PC-3 (cell line): ENCODE measurements at regions not wholly inside any gene's neighbourhood (a gene's known extent, or its start where the extent isn't known, plus 50 kb on each side); places are given as distances from the start of the nearest gene placed in this dataset.

Experiments used
- ATAC-seq: fragments of 200-7000 bp; cut with Tn5 transposase; 2 replicates; pipeline ENCODE4 v1.9.1; 2020; ENCODE audit warnings: mild to moderate bottlenecking, moderate library complexity
- BruUV-seq: library from RNA; stranded (reverse); fragments of 400-500 nt; replicated peaks from 2 replicates; lab custom pipeline; 2021; lab: Mats Ljungman, UMichigan
- CTCF ChIA-PET: fragments of 300-600 bp; sonication (Branson Sonifier 250); formaldehyde crosslinking; loops from one replicate; lab custom pipeline; 2022; ENCODE audit warnings: antibody characterized with exemption; lab: Charles Lee
- POLR2A ChIA-PET: fragments of 300-600 bp; sonication (Branson Sonifier 250); formaldehyde crosslinking; loops from one replicate; lab custom pipeline; 2022; ENCODE audit warnings: antibody characterized with exemption; ENCODE audit not compliant: unreplicated experiment; lab: Charles Lee
- DNase-seq: peaks from one replicate; pipeline ENCODE4 v3.0.0-alpha.2; 2015
- H2AFZ ChIP-seq: fragments of 300-600 bp; sonication (generic); 2 replicates; pipeline ENCODE4 v1.6.0; 2016; ENCODE audit warnings: antibody characterized with exemption, low read length
- H3F3A ChIP-seq: fragments of 300-600 bp; sonication (generic); one replicate; pipeline ENCODE4 v1.6.0; 2017; ENCODE audit warnings: antibody characterized with exemption, low read length, control low read depth, mild to moderate bottlenecking; ENCODE audit not compliant: unreplicated experiment
- H3K27ac ChIP-seq: fragments of 300-600 bp; sonication (generic); 2 replicates; pipeline ENCODE4 v1.5.1; 2016; ENCODE audit warnings: mild to moderate bottlenecking, low read length
- H3K27me3 ChIP-seq: fragments of 300-600 bp; sonication (generic); 2 replicates; pipeline ENCODE4 v1.6.1; 2016; ENCODE audit warnings: low read length, mixed read lengths
- H3K36me3 ChIP-seq: fragments of 300-600 bp; sonication (generic); 2 replicates; pipeline ENCODE4 v1.6.1; 2016; ENCODE audit warnings: low read depth, mixed run types, low read length, mixed read lengths
- H3K4me1 ChIP-seq: fragments of 300-600 bp; sonication (generic); 2 replicates; pipeline ENCODE4 v1.5.1; 2016; ENCODE audit warnings: low read length; ENCODE audit not compliant: insufficient read depth
- H3K4me2 ChIP-seq: fragments of 300-600 bp; sonication (generic); 2 replicates; pipeline ENCODE4 v1.6.0; 2016; ENCODE audit warnings: low read length
- H3K4me3 ChIP-seq: fragments of 300-600 bp; sonication (generic); 2 replicates; pipeline ENCODE4 v1.5.1; 2016; ENCODE audit warnings: mild to moderate bottlenecking, low read length, mixed read lengths
- H3K79me2 ChIP-seq: fragments of 300-600 bp; sonication (generic); 2 replicates; pipeline ENCODE4 v1.6.1; 2017; ENCODE audit warnings: low read length, mixed read lengths
- H3K9ac ChIP-seq: fragments of 300-600 bp; sonication (generic); 2 replicates; pipeline ENCODE4 v1.6.0; 2016; ENCODE audit warnings: mild to moderate bottlenecking, low read length
- H3K9me2 ChIP-seq: fragments of 300-600 bp; sonication (generic); replicated peaks from 2 replicates; pipeline ENCODE4 v1.6.1; 2016; ENCODE audit warnings: mixed run types, low read length, mixed read lengths
- H3K9me3 ChIP-seq: fragments of 300-600 bp; sonication (generic); 2 replicates; pipeline ENCODE4 v1.6.1; 2016; ENCODE audit warnings: low read length, mixed read lengths
- H4K20me1 ChIP-seq: fragments of 300-600 bp; sonication (generic); 2 replicates; pipeline ENCODE4 v1.6.1; 2016; ENCODE audit warnings: low read length, mixed read lengths
- EZH2 ChIP-seq: fragments of 300-600 bp; sonication (generic); IDR thresholded peaks from one replicate; pipeline ENCODE4 v1.6.1; 2017; ENCODE audit warnings: antibody characterized with exemption, mild to moderate bottlenecking, low read length; ENCODE audit not compliant: unreplicated experiment
- EZH2phosphoT487 ChIP-seq: fragments of 300-600 bp; sonication (generic); IDR thresholded peaks from 2 replicates; pipeline ENCODE4 v1.6.1; 2018; ENCODE audit warnings: mild to moderate bottlenecking, antibody characterized with exemption, low read length, borderline replicate concordance
- intact Hi-C: fragments of 100-400 bp; cut with micrococcal nuclease; formaldehyde crosslinking; loops from 2 replicates; pipeline ENCODE4 v1.9.0; 2023
- TF ChIP-seq, protein P1 (sequence below): fragments of 300-600 bp; sonication (generic); conservative IDR thresholded peaks from 2 replicates; pipeline ENCODE4 v1.5.1; 2017; ENCODE audit warnings: antibody characterized with exemption, low read depth, mild to moderate bottlenecking, low read length

DNA sequence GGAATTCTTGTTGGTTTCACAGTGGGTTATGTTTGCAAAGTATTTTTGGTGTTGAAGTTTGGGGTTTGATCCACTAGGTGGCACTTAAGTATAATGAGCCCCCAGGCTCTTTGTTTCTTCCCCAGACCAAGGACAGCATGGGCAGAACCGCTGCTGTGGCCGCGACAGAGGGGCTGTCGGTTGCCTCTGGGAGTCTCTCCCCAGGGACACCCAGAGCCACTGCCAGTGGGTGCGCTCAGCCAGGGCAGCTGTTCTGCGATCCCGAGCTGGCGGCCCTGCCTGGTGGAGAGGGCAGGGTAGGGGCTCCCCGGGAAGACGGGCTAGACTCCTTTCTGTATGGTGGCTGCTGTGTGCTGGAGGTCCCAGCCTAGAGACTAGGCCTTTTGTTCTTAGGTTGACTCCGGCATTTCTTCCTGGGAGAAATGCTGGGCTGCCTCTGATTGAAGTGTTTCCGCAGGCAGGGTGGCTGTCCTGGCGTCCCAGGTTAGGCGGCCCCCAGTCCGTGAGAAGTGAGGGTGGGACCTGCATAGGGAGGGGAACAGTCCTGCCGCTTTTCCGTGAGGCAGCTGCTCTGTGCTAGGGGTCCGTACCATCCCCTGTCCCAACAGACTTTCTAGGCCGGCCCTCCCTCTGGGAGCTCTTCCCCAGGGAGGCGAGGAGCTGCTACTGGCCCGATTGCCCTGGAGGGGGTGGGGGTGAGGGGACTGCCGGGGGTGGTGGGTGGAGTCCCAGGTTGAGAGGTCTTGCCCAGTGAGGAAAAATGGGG, 253.1 kb upstream of the PELI2 start:
- POLR2A ChIA-PET = no interaction called here
- Histone ChIP-seq H3K27me3 (no peaks in the 10 kb centered on the region), H3K4me2 (no peak overlapping the region), H3K9ac (no peak overlapping the region), H3K4me1 (peaks cover 25% of the 10 kb centered on the region), H3K9me2 (0 out of 2 replicates have a peak, but pooled peaks cover 4% of the 10 kb centered on the region), H3K27ac (no peak overlapping the region), H4K20me1 (no peaks in the 10 kb centered on the region), H3F3A (no peaks in the 10 kb centered on the region), H3K79me2 (no peaks in the 10 kb centered on the region), H2AFZ (no peak overlapping the region), H3K9me3 (no peaks in the 10 kb centered on the region), H3K36me3 (no peaks in the 10 kb centered on the region), H3K4me3 (no peak overlapping the region)
- TF ChIP-seq, protein P1, sequence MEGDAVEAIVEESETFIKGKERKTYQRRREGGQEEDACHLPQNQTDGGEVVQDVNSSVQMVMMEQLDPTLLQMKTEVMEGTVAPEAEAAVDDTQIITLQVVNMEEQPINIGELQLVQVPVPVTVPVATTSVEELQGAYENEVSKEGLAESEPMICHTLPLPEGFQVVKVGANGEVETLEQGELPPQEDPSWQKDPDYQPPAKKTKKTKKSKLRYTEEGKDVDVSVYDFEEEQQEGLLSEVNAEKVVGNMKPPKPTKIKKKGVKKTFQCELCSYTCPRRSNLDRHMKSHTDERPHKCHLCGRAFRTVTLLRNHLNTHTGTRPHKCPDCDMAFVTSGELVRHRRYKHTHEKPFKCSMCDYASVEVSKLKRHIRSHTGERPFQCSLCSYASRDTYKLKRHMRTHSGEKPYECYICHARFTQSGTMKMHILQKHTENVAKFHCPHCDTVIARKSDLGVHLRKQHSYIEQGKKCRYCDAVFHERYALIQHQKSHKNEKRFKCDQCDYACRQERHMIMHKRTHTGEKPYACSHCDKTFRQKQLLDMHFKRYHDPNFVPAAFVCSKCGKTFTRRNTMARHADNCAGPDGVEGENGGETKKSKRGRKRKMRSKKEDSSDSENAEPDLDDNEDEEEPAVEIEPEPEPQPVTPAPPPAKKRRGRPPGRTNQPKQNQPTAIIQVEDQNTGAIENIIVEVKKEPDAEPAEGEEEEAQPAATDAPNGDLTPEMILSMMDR = peak; percentile 77
- TF ChIP-seq EZH2phosphoT487 = no peak
- CTCF ChIA-PET = no interaction called here
- DNase-seq = peak; percentile 60
- intact Hi-C loops = no loop called here
- BruUV-seq = no TSS peak
- ATAC-seq = peak; percentile 45

DNA sequence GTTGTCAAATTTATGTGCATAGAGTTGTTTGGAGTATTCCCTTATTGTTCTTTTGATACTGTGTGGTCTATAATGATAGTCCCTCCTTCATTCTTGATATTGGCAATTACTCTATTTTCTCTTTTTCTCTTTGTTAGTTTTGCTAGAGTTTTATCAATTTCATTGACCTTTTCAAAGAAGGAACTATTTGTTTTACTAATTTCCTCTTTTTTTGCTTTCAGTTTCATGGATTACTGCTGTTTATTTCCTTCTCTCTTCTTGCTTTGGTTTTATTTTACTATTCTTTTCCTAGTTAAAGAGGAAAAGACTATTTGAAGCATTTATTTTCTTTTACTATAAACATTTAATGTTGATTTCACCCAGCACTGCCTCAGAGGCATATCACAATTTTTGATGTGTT, 250.9 kb upstream of the PELI2 start:
- no peaks in the 10 kb centered on the region for H3F3A ChIP-seq
- no peaks in the 10 kb centered on the region for H3K9me3 ChIP-seq
- TF ChIP-seq, protein P1 = no peak
- TF ChIP-seq EZH2phosphoT487 = no peak
- TF ChIP-seq EZH2 = no peak
- no TSS peak for BruUV-seq
- no peak overlapping the region for H3K27ac ChIP-seq
- peaks cover 25% of the 10 kb centered on the region for H3K4me1 ChIP-seq
- intact Hi-C loops = loop anchor here (1.0 to 2.0 kb wide), 3 partner anchors 17 to 35 kb away; no protein-coding TSS in a partner anchor
- H4K20me1 ChIP-seq = no peaks in the 10 kb centered on the region
- ATAC-seq (no peak; the same call in 1 of the 2 replicates), DNase-seq (no peak)
- H3K9me2 ChIP-seq = 0 out of 2 replicates have a peak, but pooled peaks cover 4% of the 10 kb centered on the region
- no peaks in the 10 kb centered on the region for H3K36me3 ChIP-seq
- no peak overlapping the region for H3K9ac ChIP-seq
- CTCF ChIA-PET = no interaction called here
- H3K4me2 ChIP-seq = 0 out of 2 replicates have a peak overlapping the region, but pooled peaks have one; percentile 0
- no peak overlapping the region for H2AFZ ChIP-seq
- H3K27me3 ChIP-seq = no peaks in the 10 kb centered on the region
- H3K4me3 ChIP-seq = no peak overlapping the region
- no peaks in the 10 kb centered on the region for H3K79me2 ChIP-seq
- POLR2A ChIA-PET = no interaction called here

DNA sequence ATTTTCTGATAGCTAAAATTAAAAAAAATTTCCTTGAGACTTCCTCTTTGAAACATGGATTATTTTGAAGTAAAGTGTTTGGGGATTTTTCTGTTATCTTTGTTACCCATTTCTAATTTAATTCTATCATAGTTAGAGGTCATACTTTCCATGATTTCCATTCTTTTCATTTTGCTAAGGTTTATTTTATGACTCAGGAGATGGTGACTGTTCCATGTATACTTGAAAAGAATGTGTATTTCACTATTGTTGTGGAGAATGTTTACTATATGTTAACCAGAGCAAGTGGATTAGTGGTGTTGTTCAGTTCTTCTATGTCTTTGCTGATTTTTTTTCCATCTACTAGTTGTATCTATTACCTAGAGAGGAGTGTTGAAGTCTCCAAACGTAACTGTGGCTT, 250.5 kb upstream of the PELI2 start:
- 0 out of 2 replicates have a peak overlapping the region, but pooled peaks have one; percentile 0 for H3K4me2 ChIP-seq

More for the DNA sequence above, 250.5 kb upstream of the PELI2 start:
- Histone ChIP-seq H3K36me3 (no peaks in the 10 kb centered on the region), H2AFZ (no peak overlapping the region), H3K4me1 (peaks cover 25% of the 10 kb centered on the region), H3K9me2 (0 out of 2 replicates have a peak, but pooled peaks cover 4% of the 10 kb centered on the region), H3K4me3 (no peak overlapping the region), H4K20me1 (no peaks in the 10 kb centered on the region), H3K9me3 (no peaks in the 10 kb centered on the region), H3K27ac (no peak overlapping the region), H3K79me2 (no peaks in the 10 kb centered on the region), H3K27me3 (no peaks in the 10 kb centered on the region), H3F3A (no peaks in the 10 kb centered on the region), H3K9ac (no peak overlapping the region)
- no TSS peak for BruUV-seq
- CTCF ChIA-PET = no interaction called here
- intact Hi-C loops = loop anchor here (1.0 to 2.0 kb wide), 3 partner anchors 17 to 35 kb away; no protein-coding TSS in a partner anchor
- POLR2A ChIA-PET = no interaction called here
- no peak for TF ChIP-seq EZH2
- TF ChIP-seq EZH2phosphoT487 = no peak
- TF ChIP-seq, protein P1 = no peak
- ATAC-seq (peak; percentile 91), DNase-seq (peak; percentile 80)
